ENCODE measurements at regions not wholly inside any gene's neighbourhood (a gene's known extent, or its start where the extent isn't known, plus 50 kb on each side); places are given as distances from the start of the nearest gene placed in this dataset.

- intact Hi-C loops (cut with micrococcal nuclease; ENCODE audit: unreplicated experiment), result no loop called here
- no peaks in the 10 kb centered on the region for H3K4me1 ChIP-seq (ENCODE audit: insufficient read depth, low read length, poor library complexity, severe bottlenecking)
- POLR2A ChIA-PET, result no interaction called here
- CTCF ChIA-PET (ENCODE audit: unreplicated experiment), result no interaction called here
- H3K9me2 ChIP-seq (ENCODE audit: insufficient read depth, low read length), result no peaks in the 10 kb centered on the region
- no peak overlapping the region for H3K4me3 ChIP-seq (ENCODE audit: low read depth, low read length, poor library complexity, severe bottlenecking)
- H4K20me1 ChIP-seq (ENCODE audit: insufficient read depth, low read length), result no peaks in the 10 kb centered on the region
- DNase-seq (ENCODE audit: low spot score), result no peak
- H3K9me3 ChIP-seq (ENCODE audit: low read length), result no peaks in the 10 kb centered on the region
- H3K4me2 ChIP-seq (ENCODE audit: low read length), result no peak overlapping the region
- TF ChIP-seq EZH2phosphoT487 (IDR thresholded peaks at IDR 0.05; ENCODE audit: borderline replicate concordance, low read depth, low read length), result no peak
- TF ChIP-seq, protein P1, sequence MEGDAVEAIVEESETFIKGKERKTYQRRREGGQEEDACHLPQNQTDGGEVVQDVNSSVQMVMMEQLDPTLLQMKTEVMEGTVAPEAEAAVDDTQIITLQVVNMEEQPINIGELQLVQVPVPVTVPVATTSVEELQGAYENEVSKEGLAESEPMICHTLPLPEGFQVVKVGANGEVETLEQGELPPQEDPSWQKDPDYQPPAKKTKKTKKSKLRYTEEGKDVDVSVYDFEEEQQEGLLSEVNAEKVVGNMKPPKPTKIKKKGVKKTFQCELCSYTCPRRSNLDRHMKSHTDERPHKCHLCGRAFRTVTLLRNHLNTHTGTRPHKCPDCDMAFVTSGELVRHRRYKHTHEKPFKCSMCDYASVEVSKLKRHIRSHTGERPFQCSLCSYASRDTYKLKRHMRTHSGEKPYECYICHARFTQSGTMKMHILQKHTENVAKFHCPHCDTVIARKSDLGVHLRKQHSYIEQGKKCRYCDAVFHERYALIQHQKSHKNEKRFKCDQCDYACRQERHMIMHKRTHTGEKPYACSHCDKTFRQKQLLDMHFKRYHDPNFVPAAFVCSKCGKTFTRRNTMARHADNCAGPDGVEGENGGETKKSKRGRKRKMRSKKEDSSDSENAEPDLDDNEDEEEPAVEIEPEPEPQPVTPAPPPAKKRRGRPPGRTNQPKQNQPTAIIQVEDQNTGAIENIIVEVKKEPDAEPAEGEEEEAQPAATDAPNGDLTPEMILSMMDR (conservative IDR thresholded peaks at IDR 0.05; ENCODE audit: low read length), result no peak
- H3K36me3 ChIP-seq (ENCODE audit: insufficient read depth, low read length), result no peaks in the 10 kb centered on the region
- H3K27ac ChIP-seq (ENCODE audit: low read depth, low read length, poor library complexity, severe bottlenecking), result no peak overlapping the region
- H3K79me2 ChIP-seq (ENCODE audit: insufficient read depth, low read depth, low read length), result no peaks in the 10 kb centered on the region
- H2AFZ ChIP-seq (ENCODE audit: low read length), result no peak overlapping the region
- BruUV-seq (replicated peaks), result no TSS peak
These were observed 604.3 kb downstream of the TAFA4 start for GRCh38 chr3:68328049-68328448.

GRCh38 chr3:68315964-68316363 is 616.4 kb downstream of the TAFA4 start:
- no peaks in the 10 kb centered on the region for H4K20me1 ChIP-seq (ENCODE audit: insufficient read depth, low read length)
- H3K4me1 ChIP-seq (ENCODE audit: insufficient read depth, low read length, poor library complexity, severe bottlenecking), result no peaks in the 10 kb centered on the region
- H3K27ac ChIP-seq (ENCODE audit: low read depth, low read length, poor library complexity, severe bottlenecking), result no peak overlapping the region
- H3K9me3 ChIP-seq (ENCODE audit: low read length), result no peaks in the 10 kb centered on the region
- TF ChIP-seq, protein P1 (conservative IDR thresholded peaks at IDR 0.05; ENCODE audit: low read length), result no peak
- TF ChIP-seq EZH2phosphoT487 (IDR thresholded peaks at IDR 0.05; ENCODE audit: borderline replicate concordance, low read depth, low read length), result no peak
- no peaks in the 10 kb centered on the region for H3K9me2 ChIP-seq (ENCODE audit: insufficient read depth, low read length)
- H3K36me3 ChIP-seq (ENCODE audit: insufficient read depth, low read length), result no peaks in the 10 kb centered on the region
- CTCF ChIA-PET (ENCODE audit: unreplicated experiment), result no interaction called here
- H3K79me2 ChIP-seq (ENCODE audit: insufficient read depth, low read depth, low read length), result no peaks in the 10 kb centered on the region
- POLR2A ChIA-PET, result interaction anchor here (0.7 kb wide), 1 partner anchor 343 kb away, joined by 3 read pairs; no protein-coding TSS in a partner anchor
- no peak overlapping the region for H3K4me2 ChIP-seq (ENCODE audit: low read length)
- H3K4me3 ChIP-seq (ENCODE audit: low read depth, low read length, poor library complexity, severe bottlenecking), result no peak overlapping the region
- intact Hi-C loops (cut with micrococcal nuclease; ENCODE audit: unreplicated experiment), result no loop called here
- BruUV-seq (replicated peaks), result no TSS peak
- no peak for DNase-seq (ENCODE audit: low spot score)
- H2AFZ ChIP-seq (ENCODE audit: low read length), result no peak overlapping the region

GRCh38 chr3:68315546-68315945 is 616.8 kb downstream of the TAFA4 start:
- H2AFZ ChIP-seq (ENCODE audit: low read length), result no peak overlapping the region
- no peaks in the 10 kb centered on the region for H4K20me1 ChIP-seq (ENCODE audit: insufficient read depth, low read length)
- no peak overlapping the region for H3K27ac ChIP-seq (ENCODE audit: low read depth, low read length, poor library complexity, severe bottlenecking)
- ChIA-PET POLR2A (no interaction called here), CTCF (ENCODE audit: unreplicated experiment) (no interaction called here)
- H3K4me3 ChIP-seq (ENCODE audit: low read depth, low read length, poor library complexity, severe bottlenecking), result no peak overlapping the region
- H3K9me2 ChIP-seq (ENCODE audit: insufficient read depth, low read length), result no peaks in the 10 kb centered on the region
- TF ChIP-seq EZH2phosphoT487 (IDR thresholded peaks at IDR 0.05; ENCODE audit: borderline replicate concordance, low read depth, low read length), result no peak
- TF ChIP-seq, protein P1 (conservative IDR thresholded peaks at IDR 0.05; ENCODE audit: low read length), result no peak
- no peaks in the 10 kb centered on the region for H3K79me2 ChIP-seq (ENCODE audit: insufficient read depth, low read depth, low read length)
- H3K36me3 ChIP-seq (ENCODE audit: insufficient read depth, low read length), result no peaks in the 10 kb centered on the region
- H3K9me3 ChIP-seq (ENCODE audit: low read length), result no peaks in the 10 kb centered on the region
- H3K4me2 ChIP-seq (ENCODE audit: low read length), result no peak overlapping the region
- intact Hi-C loops (cut with micrococcal nuclease; ENCODE audit: unreplicated experiment), result no loop called here
- no peak for DNase-seq (ENCODE audit: low spot score)
- BruUV-seq (replicated peaks), result no TSS peak
- no peaks in the 10 kb centered on the region for H3K4me1 ChIP-seq (ENCODE audit: insufficient read depth, low read length, poor library complexity, severe bottlenecking)
